Stomach (tissue), 8 donors: ENCODE measurements at regions not wholly inside any gene's neighbourhood (a gene's known extent, or its start where the extent isn't known, plus 50 kb on each side); places are given as distances from the start of the nearest gene placed in this dataset.
A peak's percentile ranks its signal among the peaks of the same experiment; 100 is the strongest.

Experiments
- DNase-seq, 2 donors: peaks; one replicate each; pipeline versions ENCODE4 v3.0.0 to v3.0.0-alpha.2; 2013 to 2019
- H3K27ac ChIP-seq, 5 donors: fragments of 200-600 bp in 4 of 5; sonication (generic) in 4 of 5; one replicate each; pipeline ENCODE4 v1.5.1; 2013 to 2019; ENCODE audit warnings: mild to moderate bottlenecking in 1 of 5, moderate library complexity in 1 of 5
- H3K27me3 ChIP-seq, 3 donors: fragments of 200-600 bp; sonication (generic); one replicate each; pipeline ENCODE4 v1.5.1; 2017 to 2019; ENCODE audit warnings: mixed run types in 1 of 3
- H3K36me3 ChIP-seq, 4 donors: fragments of 200-600 bp; sonication (generic); 1 replicate in 3 of 4; 2 replicates in 1 of 4; pipeline ENCODE4 v1.5.1; 2016 to 2019
- H3K4me1 ChIP-seq, 4 donors: fragments of 200-600 bp; sonication (generic); one replicate each; pipeline ENCODE4 v1.5.1; 2016 to 2019
- H3K4me3 ChIP-seq, 4 donors: fragments of 200-600 bp; sonication (generic) in 3 of 4; one replicate each; pipeline ENCODE4 v1.5.1; 2016 to 2019; ENCODE audit warnings: mild to moderate bottlenecking in 1 of 4
- H3K9me3 ChIP-seq, 4 donors: fragments of 200-600 bp; sonication (generic); one replicate each; pipeline ENCODE4 v1.5.1; 2016 to 2019
- EP300 ChIP-seq: sonication (generic); formaldehyde crosslinking; IDR thresholded peaks from one replicate; pipeline ENCODE4 v1.6.1; 2017; ENCODE audit warnings: antibody characterized with exemption
- POLR2A ChIP-seq, 4 donors: fragments of 450-650 bp; IDR thresholded peaks; one replicate each; pipeline ENCODE4 v1.6.1; 2016; ENCODE audit warnings: antibody characterized with exemption in 4 of 4, control low read depth in 2 of 4, mild to moderate bottlenecking in 1 of 4, moderate library complexity in 1 of 4
- POLR2AphosphoS5 ChIP-seq, 3 donors: sonication (generic); formaldehyde crosslinking; IDR thresholded peaks; one replicate each; pipeline ENCODE4 v1.6.1; 2016; ENCODE audit warnings: antibody characterized with exemption in 3 of 3
- WGBS, 5 donors: extraction: QIAGEN DNeasy Blood & Tissue Kit in 3 of 5; methylation state at CpG; one replicate each; pipeline versions ENCODE4 v1.1.5 to v1.1.7; 2013 to 2018; 5-methylcytosine and 5-hydroxymethylcytosine counted together
- intact Hi-C: fragments of 100-400 bp; cut with DNase I; formaldehyde crosslinking; loops from one replicate; pipeline ENCODE4 v1.15.1; 2023; ENCODE audit warnings: low total_unique reads
- TF ChIP-seq, protein P1 (sequence below), 7 experiments: fragments of 450-650 bp in 4 of 7; fragments of 200-600 bp in 3 of 7; sonication (generic) in 3 of 7; IDR thresholded peaks; one replicate each; pipeline ENCODE4 v1.5.1; 2016 to 2019; ENCODE audit warnings: antibody characterized with exemption in 7 of 7, control low read depth in 2 of 7, mild to moderate bottlenecking in 1 of 7
- donor health status: healthy with polysubstance abuse.
- donor health status: Bipolar disorder and iron deficiency.
- donor health status: healthy.

DNA sequence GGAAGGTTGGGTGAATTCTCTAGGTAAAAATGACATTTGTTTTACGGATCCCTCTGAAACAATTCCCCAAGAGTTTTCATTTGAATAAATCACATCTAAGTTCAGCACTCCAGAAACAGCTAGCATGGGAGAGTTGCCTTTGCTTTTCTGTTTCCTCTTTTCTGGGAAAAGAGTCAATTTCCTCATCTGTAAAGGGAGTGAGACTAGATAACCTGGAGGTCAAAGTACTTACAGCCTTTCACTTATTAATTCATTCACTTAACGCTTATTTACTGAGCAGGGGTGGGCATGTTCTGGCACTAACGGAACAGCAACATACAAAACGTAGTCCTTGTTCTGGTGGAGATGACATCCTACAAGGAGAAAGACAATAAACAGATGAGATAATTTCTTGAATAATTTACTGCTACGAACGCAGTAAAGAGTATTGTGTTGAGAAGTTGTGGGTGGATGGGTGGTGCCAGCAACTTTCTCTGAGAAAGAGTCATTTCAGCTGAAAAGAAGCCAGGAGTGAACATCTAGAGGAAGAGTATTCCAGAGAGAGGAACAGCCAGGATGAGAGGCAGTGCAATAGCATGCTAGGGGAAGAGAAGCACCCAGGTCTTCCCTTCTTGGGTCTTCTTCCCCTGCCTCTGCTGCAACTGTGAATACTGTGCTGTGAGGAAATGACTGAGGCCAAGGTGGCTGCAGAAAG lies 335.6 kb downstream of the ZSWIM6 start:
- no peaks in the 10 kb centered on the region for H3K9me3 ChIP-seq
- H3K36me3 ChIP-seq = no peaks in the 10 kb centered on the region
- H3K4me1 ChIP-seq = peaks cover 0 to 2% (median 0%) of the 10 kb centered on the region in 4 donors
- peak in 1 of 2 donors; percentile 25 for DNase-seq
- WGBS, 5 donors = 36 to 47% (median 37%) methylated on average over 6 of the region's 6 CpGs
- no peak overlapping the region for H3K4me3 ChIP-seq
- intact Hi-C loops = no loop called here
- H3K27ac ChIP-seq = no peak overlapping the region
- TF ChIP-seq POLR2A (IDR thresholded peaks at IDR 0.05) = no peak
- no peak for TF ChIP-seq POLR2AphosphoS5 (IDR thresholded peaks at IDR 0.05)
- TF ChIP-seq, protein P1, sequence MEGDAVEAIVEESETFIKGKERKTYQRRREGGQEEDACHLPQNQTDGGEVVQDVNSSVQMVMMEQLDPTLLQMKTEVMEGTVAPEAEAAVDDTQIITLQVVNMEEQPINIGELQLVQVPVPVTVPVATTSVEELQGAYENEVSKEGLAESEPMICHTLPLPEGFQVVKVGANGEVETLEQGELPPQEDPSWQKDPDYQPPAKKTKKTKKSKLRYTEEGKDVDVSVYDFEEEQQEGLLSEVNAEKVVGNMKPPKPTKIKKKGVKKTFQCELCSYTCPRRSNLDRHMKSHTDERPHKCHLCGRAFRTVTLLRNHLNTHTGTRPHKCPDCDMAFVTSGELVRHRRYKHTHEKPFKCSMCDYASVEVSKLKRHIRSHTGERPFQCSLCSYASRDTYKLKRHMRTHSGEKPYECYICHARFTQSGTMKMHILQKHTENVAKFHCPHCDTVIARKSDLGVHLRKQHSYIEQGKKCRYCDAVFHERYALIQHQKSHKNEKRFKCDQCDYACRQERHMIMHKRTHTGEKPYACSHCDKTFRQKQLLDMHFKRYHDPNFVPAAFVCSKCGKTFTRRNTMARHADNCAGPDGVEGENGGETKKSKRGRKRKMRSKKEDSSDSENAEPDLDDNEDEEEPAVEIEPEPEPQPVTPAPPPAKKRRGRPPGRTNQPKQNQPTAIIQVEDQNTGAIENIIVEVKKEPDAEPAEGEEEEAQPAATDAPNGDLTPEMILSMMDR (IDR thresholded peaks at IDR 0.05) = no peak
- no peak for TF ChIP-seq EP300
- H3K27me3 ChIP-seq = no peaks in the 10 kb centered on the region

DNA sequence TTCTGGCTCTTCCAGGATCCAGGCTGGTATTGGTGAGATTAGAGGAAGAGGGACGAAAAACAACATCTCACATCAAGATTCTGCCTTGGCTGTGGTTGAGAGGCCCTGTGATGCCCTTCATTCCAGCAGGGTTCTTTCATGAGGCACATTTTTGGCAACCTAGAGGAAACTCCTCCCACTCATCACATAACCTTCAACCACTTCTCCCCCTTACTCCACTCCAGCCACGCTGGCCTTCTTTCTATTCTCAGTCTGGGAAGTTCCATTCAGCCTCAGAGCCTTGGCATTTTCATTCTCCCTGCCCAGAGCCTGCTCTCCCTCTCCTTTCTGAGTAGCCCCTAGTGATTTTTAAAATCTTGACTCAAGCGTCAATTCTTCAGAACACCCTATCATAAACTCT lies 337.5 kb downstream of the ZSWIM6 start:
- no peak for DNase-seq
- Histone ChIP-seq H3K27me3 (no peaks in the 10 kb centered on the region), H3K36me3 (no peaks in the 10 kb centered on the region), H3K4me3 (no peak overlapping the region), H3K4me1 (peaks cover 0 to 14% (median 0%) of the 10 kb centered on the region in 4 donors), H3K27ac (no peak overlapping the region), H3K9me3 (no peaks in the 10 kb centered on the region)
- TF ChIP-seq EP300 (no peak), POLR2AphosphoS5 (IDR thresholded peaks at IDR 0.05) (no peak)
- TF ChIP-seq, protein P1 (IDR thresholded peaks at IDR 0.05) = no peak
- intact Hi-C loops = no loop called here
- WGBS, 5 donors = 69 to 83% (median 73%) methylated on average over 3 of the region's 3 CpGs

DNA sequence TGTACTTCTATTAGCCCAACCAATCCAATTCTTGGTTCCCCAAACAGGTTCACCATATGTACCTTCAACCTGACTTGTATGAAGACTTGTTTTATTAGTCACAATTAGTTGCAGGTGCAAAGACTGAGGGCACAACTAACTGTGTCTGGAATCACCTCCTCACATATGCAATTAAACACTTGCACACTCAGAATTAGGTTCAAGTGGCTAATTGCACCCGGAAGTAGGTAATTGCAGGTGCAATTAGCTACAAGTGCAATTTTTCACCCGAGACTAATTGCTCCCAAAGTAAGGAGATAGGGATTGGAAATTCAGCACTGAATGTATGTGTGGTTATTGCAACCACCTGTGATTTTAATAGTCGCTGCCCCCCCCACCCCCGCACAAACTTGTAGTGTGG lies 338.9 kb downstream of the ZSWIM6 start:
- peaks cover 0 to 14% (median 0%) of the 10 kb centered on the region in 4 donors for H3K4me1 ChIP-seq
- no peak for DNase-seq
- H3K9me3 ChIP-seq = no peaks in the 10 kb centered on the region
- H3K4me3 ChIP-seq = no peak overlapping the region
- TF ChIP-seq POLR2A (IDR thresholded peaks at IDR 0.05) (no peak), EP300 (no peak), POLR2AphosphoS5 (IDR thresholded peaks at IDR 0.05) (no peak)
- TF ChIP-seq, protein P1 (IDR thresholded peaks at IDR 0.05) = no peak
- H3K27me3 ChIP-seq = no peaks in the 10 kb centered on the region
- no peak overlapping the region for H3K27ac ChIP-seq
- intact Hi-C loops = no loop called here
- no peaks in the 10 kb centered on the region for H3K36me3 ChIP-seq
- WGBS, 5 donors = 81 to 98% (median 95%) methylated on average over 4 of the region's 4 CpGs

DNA sequence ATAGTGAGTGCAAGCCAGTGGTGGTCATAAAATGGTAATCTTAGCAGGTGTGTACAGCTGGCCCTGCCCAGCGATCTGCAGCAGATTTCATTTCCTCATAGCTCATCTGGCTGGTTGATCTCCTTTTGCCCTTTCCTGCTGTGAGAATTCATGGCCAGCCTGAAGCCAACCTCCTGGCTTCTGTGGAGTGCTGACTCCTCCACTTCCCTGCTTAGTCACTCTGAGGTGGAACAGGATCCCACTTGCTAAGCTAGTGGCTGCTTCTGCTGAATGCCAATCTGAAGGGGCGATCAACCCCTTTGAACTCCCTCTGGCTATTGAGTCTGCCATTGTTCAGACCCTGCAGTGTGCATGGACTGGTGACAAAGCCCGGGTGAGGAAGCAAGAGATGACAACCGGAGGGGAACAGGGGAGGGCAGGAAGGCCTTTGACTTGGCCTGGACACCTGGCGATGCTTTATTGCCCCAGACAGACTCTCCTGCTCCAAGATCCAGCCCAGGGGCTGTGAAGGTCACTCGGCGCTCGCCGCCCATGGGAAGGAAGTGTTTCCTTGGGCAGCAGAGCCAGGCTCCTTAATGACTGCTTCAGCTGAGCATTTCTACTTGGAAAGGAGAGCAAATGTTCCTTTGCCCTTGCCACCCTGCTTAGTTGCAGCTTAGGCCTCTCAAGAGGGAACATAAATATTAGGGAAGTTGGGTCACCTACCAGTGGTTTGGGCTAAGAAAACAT lies 341.1 kb downstream of the ZSWIM6 start:
- H3K27me3 ChIP-seq = no peaks in the 10 kb centered on the region
- no peak overlapping the region for H3K27ac ChIP-seq
- no peak overlapping the region for H3K4me3 ChIP-seq
- WGBS, 5 donors = 68 to 87% (median 76%) methylated on average over 9 of the region's 9 CpGs
- no peaks in the 10 kb centered on the region for H3K36me3 ChIP-seq
- TF ChIP-seq POLR2A (IDR thresholded peaks at IDR 0.05) (no peak), EP300 (no peak), POLR2AphosphoS5 (IDR thresholded peaks at IDR 0.05) (peak in 1 of 3 donors; percentile 30)
- TF ChIP-seq, protein P1 (IDR thresholded peaks at IDR 0.05) = no peak
- H3K4me1 ChIP-seq = peaks cover 0 to 14% (median 0%) of the 10 kb centered on the region in 4 donors
- H3K9me3 ChIP-seq = no peaks in the 10 kb centered on the region
- intact Hi-C loops = no loop called here
- peak; percentile 33 to 65 for DNase-seq
